22Rv1 (cell line): ENCODE measurements at regions not wholly inside any gene's neighbourhood (a gene's known extent, or its start where the extent isn't known, plus 50 kb on each side); places are given as distances from the start of the nearest gene placed in this dataset.

ENCODE experiments used
- CTCF ChIP-seq: fragments of 450-650 bp; IDR thresholded peaks from 2 replicates; pipeline ENCODE4 v1.5.1; 2017; ENCODE audit warnings: mild to moderate bottlenecking
- ZFX ChIP-seq: fragments of 450-650 bp; IDR thresholded peaks from 2 replicates; pipeline ENCODE4 v1.6.1; 2017; ENCODE audit warnings: antibody characterized with exemption, borderline replicate concordance

- TF ChIP-seq CTCF (no peak), ZFX (no peak)
Observed at GRCh38 chr15:85943791-85944190, 135.9 kb upstream of the AGBL1 start.
